ENCODE measurements at regions not wholly inside any gene's neighbourhood (a gene's known extent, or its start where the extent isn't known, plus 50 kb on each side); places are given as distances from the start of the nearest gene placed in this dataset.

DNA sequence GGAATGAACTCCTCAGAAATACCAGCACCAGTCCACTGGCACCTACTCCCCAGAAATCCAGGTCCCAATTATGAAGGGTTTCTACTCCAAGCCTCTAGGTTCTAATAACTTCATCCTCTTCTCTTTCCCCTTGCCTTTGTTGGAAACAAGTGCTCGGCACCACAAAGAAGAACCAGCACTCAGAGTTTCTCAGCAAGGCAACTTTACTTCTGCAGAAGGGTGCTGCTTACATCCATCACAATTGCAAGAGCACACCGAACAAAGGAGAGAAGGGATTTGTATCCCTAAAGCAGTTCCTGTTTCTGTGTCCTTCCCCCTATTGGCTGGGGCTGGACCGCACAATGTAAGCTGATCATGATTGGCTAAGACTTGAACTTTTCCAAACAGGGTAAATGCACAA is 74.2 kb upstream of the GNG2 start:
- TF ChIP-seq, protein P1, sequence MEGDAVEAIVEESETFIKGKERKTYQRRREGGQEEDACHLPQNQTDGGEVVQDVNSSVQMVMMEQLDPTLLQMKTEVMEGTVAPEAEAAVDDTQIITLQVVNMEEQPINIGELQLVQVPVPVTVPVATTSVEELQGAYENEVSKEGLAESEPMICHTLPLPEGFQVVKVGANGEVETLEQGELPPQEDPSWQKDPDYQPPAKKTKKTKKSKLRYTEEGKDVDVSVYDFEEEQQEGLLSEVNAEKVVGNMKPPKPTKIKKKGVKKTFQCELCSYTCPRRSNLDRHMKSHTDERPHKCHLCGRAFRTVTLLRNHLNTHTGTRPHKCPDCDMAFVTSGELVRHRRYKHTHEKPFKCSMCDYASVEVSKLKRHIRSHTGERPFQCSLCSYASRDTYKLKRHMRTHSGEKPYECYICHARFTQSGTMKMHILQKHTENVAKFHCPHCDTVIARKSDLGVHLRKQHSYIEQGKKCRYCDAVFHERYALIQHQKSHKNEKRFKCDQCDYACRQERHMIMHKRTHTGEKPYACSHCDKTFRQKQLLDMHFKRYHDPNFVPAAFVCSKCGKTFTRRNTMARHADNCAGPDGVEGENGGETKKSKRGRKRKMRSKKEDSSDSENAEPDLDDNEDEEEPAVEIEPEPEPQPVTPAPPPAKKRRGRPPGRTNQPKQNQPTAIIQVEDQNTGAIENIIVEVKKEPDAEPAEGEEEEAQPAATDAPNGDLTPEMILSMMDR (IDR thresholded peaks at IDR 0.05; ENCODE audit: borderline replicate concordance, extremely low read depth, low read length, poor library complexity, severe bottlenecking), result no peak
- no peak for TF ChIP-seq EZH2 (IDR thresholded peaks at IDR 0.05; ENCODE audit: borderline replicate concordance, low read depth, low read length, severe bottlenecking)

Measured in DND-41 (cell line).